ENCODE measurements at regions not wholly inside any gene's neighbourhood (a gene's known extent, or its start where the extent isn't known, plus 50 kb on each side); places are given as distances from the start of the nearest gene placed in this dataset.

DNA sequence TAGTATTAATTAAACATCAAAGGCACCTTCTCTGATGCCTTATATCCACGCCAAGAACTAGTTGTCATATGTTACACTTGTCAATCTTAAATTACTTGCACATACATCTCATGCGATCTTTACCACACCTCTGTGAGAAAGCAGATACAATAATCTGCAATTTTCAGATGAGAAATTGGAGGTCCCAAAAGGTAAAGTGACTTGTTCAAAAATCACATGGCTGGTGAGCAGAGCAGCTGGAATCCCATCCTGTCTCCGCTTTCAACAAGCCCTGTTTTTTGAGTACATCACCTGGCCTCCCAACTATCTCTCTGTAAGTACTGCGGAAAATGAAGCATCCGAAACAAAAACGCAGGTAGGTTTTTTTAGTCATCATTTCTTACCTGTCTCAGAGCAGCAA lies 203.4 kb upstream of the FOXN3 start:
- Histone ChIP-seq H3K27me3 (ENCODE audit: control insufficient read depth in 2 of 2, insufficient read depth in 2 of 2, low read length in 2 of 2) (no peaks in the 10 kb centered on the region), H3K9ac (ENCODE audit: insufficient read depth, low read length, poor library complexity, severe bottlenecking) (no peak overlapping the region), H3K4me1 (ENCODE audit: control insufficient read depth in 1 of 2, insufficient read depth in 2 of 2, low read length in 2 of 2) (peaks cover 21 to 33% of the 10 kb centered on the region in 2 donors), H3K36me3 (replicated peaks in 1 of 2; ENCODE audit: control insufficient read depth in 1 of 2, insufficient read depth in 2 of 2, low read length in 2 of 2) (no peaks in the 10 kb centered on the region), H3K27ac (ENCODE audit: low read depth in 1 of 2, low read length in 2 of 2) (no peak overlapping the region), H3K79me2 (ENCODE audit: insufficient read depth, low read length) (peaks cover 35% of the 10 kb centered on the region), H3K4me3 (replicated peaks in 1 of 3; ENCODE audit: low read depth in 2 of 3, low read length in 3 of 3) (no peak overlapping the region), H3K9me3 (replicated peaks in 1 of 2; ENCODE audit: control insufficient read depth in 1 of 2, insufficient read depth in 1 of 2, low read length in 2 of 2) (peaks cover 0 to 2% of the 10 kb centered on the region in 2 donors), H2AFZ (ENCODE audit: insufficient read depth, low read depth, low read length, poor library complexity, severe bottlenecking) (no peak overlapping the region), H4K20me1 (ENCODE audit: insufficient read depth, low read length) (peaks cover 8% of the 10 kb centered on the region), H3K4me2 (replicated peaks; ENCODE audit: extremely low read depth, low read length, poor library complexity, severe bottlenecking) (no peak overlapping the region)
- Mint-ChIP-seq H3K27me3 (ENCODE audit: low read depth in 3 of 3) (peaks cover 1 to 6% (median 2%) of the 10 kb centered on the region in 3 donors), H3K4me1 (peaks cover 45% of the 10 kb centered on the region), H3K4me3 (no peak overlapping the region), H3K9me3 (peaks cover 0 to 6% (median 0%) of the 10 kb centered on the region in 7 donors), H3K27ac (no peak overlapping the region), H3K36me3 (peaks cover 0 to 3% of the 10 kb centered on the region in 2 donors)
- WGBS (ENCODE audit: insufficient coverage): 100% methylated on average over 1 of the region's 6 CpGs
- DNase-seq: no peak
- TF ChIP-seq, protein P1, sequence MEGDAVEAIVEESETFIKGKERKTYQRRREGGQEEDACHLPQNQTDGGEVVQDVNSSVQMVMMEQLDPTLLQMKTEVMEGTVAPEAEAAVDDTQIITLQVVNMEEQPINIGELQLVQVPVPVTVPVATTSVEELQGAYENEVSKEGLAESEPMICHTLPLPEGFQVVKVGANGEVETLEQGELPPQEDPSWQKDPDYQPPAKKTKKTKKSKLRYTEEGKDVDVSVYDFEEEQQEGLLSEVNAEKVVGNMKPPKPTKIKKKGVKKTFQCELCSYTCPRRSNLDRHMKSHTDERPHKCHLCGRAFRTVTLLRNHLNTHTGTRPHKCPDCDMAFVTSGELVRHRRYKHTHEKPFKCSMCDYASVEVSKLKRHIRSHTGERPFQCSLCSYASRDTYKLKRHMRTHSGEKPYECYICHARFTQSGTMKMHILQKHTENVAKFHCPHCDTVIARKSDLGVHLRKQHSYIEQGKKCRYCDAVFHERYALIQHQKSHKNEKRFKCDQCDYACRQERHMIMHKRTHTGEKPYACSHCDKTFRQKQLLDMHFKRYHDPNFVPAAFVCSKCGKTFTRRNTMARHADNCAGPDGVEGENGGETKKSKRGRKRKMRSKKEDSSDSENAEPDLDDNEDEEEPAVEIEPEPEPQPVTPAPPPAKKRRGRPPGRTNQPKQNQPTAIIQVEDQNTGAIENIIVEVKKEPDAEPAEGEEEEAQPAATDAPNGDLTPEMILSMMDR (IDR thresholded peaks at IDR 0.05): no peak
- intact Hi-C loops (cut with micrococcal nuclease): no loop called here

DNA sequence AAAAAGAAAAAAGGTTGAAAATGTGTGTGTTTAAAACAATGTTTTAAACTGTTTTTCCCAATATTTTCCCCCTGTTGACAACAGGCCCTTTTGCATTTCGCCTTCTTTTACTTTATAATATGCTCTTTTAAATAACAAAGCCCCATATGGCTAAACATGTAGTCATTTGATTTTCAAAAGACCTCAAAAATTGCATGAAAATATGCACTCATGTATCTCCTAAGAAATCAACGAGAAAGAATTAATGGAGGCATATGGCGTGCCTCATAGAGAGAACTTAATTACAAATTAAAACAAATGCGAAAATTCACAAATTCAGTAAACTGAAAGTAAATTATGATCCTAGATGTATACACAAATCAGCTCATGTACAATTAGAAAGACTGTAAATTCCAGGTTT lies 202.6 kb upstream of the FOXN3 start:
- no CpG with 5 or more reads among the region's 4 CpGs for WGBS (ENCODE audit: insufficient coverage)
- peaks cover 27 to 41% of the 10 kb centered on the region in 2 donors for H3K4me1 ChIP-seq (ENCODE audit: control insufficient read depth in 1 of 2, insufficient read depth in 2 of 2, low read length in 2 of 2)
- Mint-ChIP-seq H3K4me1 (peaks cover 53% of the 10 kb centered on the region), H3K27ac (peak overlapping the region in 5 of 7 donors; percentile 33 to 84 (median 70)), H3K9me3 (no peaks in the 10 kb centered on the region), H3K27me3 (ENCODE audit: low read depth in 3 of 3) (peaks cover 1 to 6% (median 2%) of the 10 kb centered on the region in 3 donors), H3K4me3 (peak overlapping the region; percentile 84 to 92), H3K36me3 (peaks cover 0 to 3% of the 10 kb centered on the region in 2 donors)
- no peaks in the 10 kb centered on the region for H3K9me3 ChIP-seq (replicated peaks in 1 of 2; ENCODE audit: control insufficient read depth in 1 of 2, insufficient read depth in 1 of 2, low read length in 2 of 2)
- H3K9ac ChIP-seq (ENCODE audit: insufficient read depth, low read length, poor library complexity, severe bottlenecking): peak overlapping the region; percentile 89
- H3K27me3 ChIP-seq (ENCODE audit: control insufficient read depth in 2 of 2, insufficient read depth in 2 of 2, low read length in 2 of 2): no peaks in the 10 kb centered on the region
- peak overlapping the region; percentile 55 to 100 (median 96) for H3K4me3 ChIP-seq (replicated peaks in 1 of 3; ENCODE audit: low read depth in 2 of 3, low read length in 3 of 3)
- TF ChIP-seq, protein P1 (IDR thresholded peaks at IDR 0.05): no peak
- peaks cover 11% of the 10 kb centered on the region for H4K20me1 ChIP-seq (ENCODE audit: insufficient read depth, low read length)
- peak overlapping the region; percentile 96 for H2AFZ ChIP-seq (ENCODE audit: insufficient read depth, low read depth, low read length, poor library complexity, severe bottlenecking)
- H3K4me2 ChIP-seq (replicated peaks; ENCODE audit: extremely low read depth, low read length, poor library complexity, severe bottlenecking): peak overlapping the region; percentile 75
- H3K79me2 ChIP-seq (ENCODE audit: insufficient read depth, low read length): peaks cover 43% of the 10 kb centered on the region
- peak overlapping the region in 1 of 2 donors; percentile 90 for H3K27ac ChIP-seq (ENCODE audit: low read depth in 1 of 2, low read length in 2 of 2)
- no peak for DNase-seq
- H3K36me3 ChIP-seq (replicated peaks in 1 of 2; ENCODE audit: control insufficient read depth in 1 of 2, insufficient read depth in 2 of 2, low read length in 2 of 2): no peaks in the 10 kb centered on the region
- intact Hi-C loops (cut with micrococcal nuclease): loop anchor here (5.0 to 10.0 kb wide), 5 partner anchors 52 to 295 kb away; partner anchors contain the start of gene FOXN3 (in 2 of the 2)
